ENCODE measurements at regions not wholly inside any gene's neighbourhood (a gene's known extent, or its start where the extent isn't known, plus 50 kb on each side); places are given as distances from the start of the nearest gene placed in this dataset.

GRCh38 chr5:73375949-73376348 is 72.6 kb downstream of the FOXD1 start:
- TF ChIP-seq CTCF (IDR thresholded peaks at IDR 0.05; ENCODE audit: low read depth, low read length, poor library complexity, severe bottlenecking) (no peak), EZH2phosphoT487 (IDR thresholded peaks at IDR 0.05; ENCODE audit: borderline replicate concordance, low read length) (no peak)
